Hepatocyte (in vitro differentiated cells): ENCODE measurements at regions not wholly inside any gene's neighbourhood (a gene's known extent, or its start where the extent isn't known, plus 50 kb on each side); places are given as distances from the start of the nearest gene placed in this dataset.

Experiments
- CTCF ChIP-seq: fragments of 200-600 bp; sonication (generic); IDR thresholded peaks from 2 replicates; pipeline ENCODE4 v1.5.1; 2016; ENCODE audit warnings: antibody characterized with exemption, mild to moderate bottlenecking; ENCODE audit not compliant: poor library complexity
- EZH2 ChIP-seq: fragments of 200-600 bp; sonication (generic); IDR thresholded peaks from 2 replicates; pipeline ENCODE4 v1.6.1; 2016; ENCODE audit warnings: antibody characterized with exemption, mild to moderate bottlenecking, borderline replicate concordance
- EZH2phosphoT487 ChIP-seq: fragments of 200-600 bp; sonication (generic); IDR thresholded peaks from one replicate; pipeline ENCODE4 v1.6.1; 2018; ENCODE audit warnings: antibody characterized with exemption, mild to moderate bottlenecking, low read depth, moderate library complexity; ENCODE audit not compliant: unreplicated experiment, severe bottlenecking

- no peak for TF ChIP-seq CTCF
- no peak for TF ChIP-seq EZH2phosphoT487
- no peak for TF ChIP-seq EZH2
These were observed 81.5 kb upstream of the NTRK3 start for GRCh38 chr15:88337993-88338392.
